Spinal cord (tissue), 9 donors: ENCODE measurements at regions not wholly inside any gene's neighbourhood (a gene's known extent, or its start where the extent isn't known, plus 50 kb on each side); places are given as distances from the start of the nearest gene placed in this dataset.

Source experiments
- DNase-seq, 6 donors: peaks; one replicate each; pipeline versions ENCODE4 v3.0.0 to v3.0.0-alpha.2; 2013 to 2015; ENCODE audit warnings: low spot score in 6 of 6, low read depth in 4 of 6
- H3K27ac ChIP-seq: one replicate; pipeline ENCODE4 v1.5.1; 2013; ENCODE audit warnings: low read depth, low read length, control low read depth
- H3K27me3 ChIP-seq: one replicate; pipeline ENCODE4 v1.6.1; 2013; ENCODE audit warnings: low read length; ENCODE audit not compliant: control insufficient read depth, insufficient read depth
- H3K36me3 ChIP-seq: one replicate; pipeline ENCODE4 v1.6.1; 2013; ENCODE audit warnings: low read length; ENCODE audit not compliant: control insufficient read depth, insufficient read depth
- H3K4me1 ChIP-seq: one replicate; pipeline ENCODE4 v1.6.1; 2013; ENCODE audit warnings: low read length; ENCODE audit not compliant: control insufficient read depth, insufficient read depth
- H3K4me3 ChIP-seq: one replicate; pipeline ENCODE4 v1.5.1; 2013; ENCODE audit warnings: low read depth, low read length, control low read depth
- H3K9me3 ChIP-seq: one replicate; pipeline ENCODE4 v1.6.1; 2013; ENCODE audit warnings: low read length; ENCODE audit not compliant: control insufficient read depth, insufficient read depth
- WGBS: methylation state at CpG from one replicate; pipeline ENCODE4 v1.1.5; 2013; ENCODE audit warnings: missing lambda C conversion rate; ENCODE audit not compliant: insufficient coverage; 5-methylcytosine and 5-hydroxymethylcytosine counted together
- donor health status: healthy.

- H3K4me1 ChIP-seq = no peaks in the 10 kb centered on the region
- H3K36me3 ChIP-seq = no peaks in the 10 kb centered on the region
- no peaks in the 10 kb centered on the region for H3K9me3 ChIP-seq
- H3K27ac ChIP-seq = no peak overlapping the region
- peak overlapping the region; percentile 10 for H3K4me3 ChIP-seq
- 44% methylated on average over 14 of the region's 20 CpGs for WGBS
- peak in 4 of 6 donors; percentile 23 to 93 (median 51) for DNase-seq
- H3K27me3 ChIP-seq = no peaks in the 10 kb centered on the region
Measured at GRCh38 chr18:75809151-75809925, 381.8 kb upstream of the SMIM21 start.

GRCh38 chr18:75805265-75805664 is 377.8 kb upstream of the SMIM21 start:
- no peak for DNase-seq
- 89% methylated on average over 1 of the region's 3 CpGs for WGBS
- H3K9me3 ChIP-seq = no peaks in the 10 kb centered on the region

GRCh38 chr18:75802681-75803080 is 375.2 kb upstream of the SMIM21 start:
- no peak for DNase-seq
- Histone ChIP-seq H3K27ac (no peak overlapping the region), H3K4me1 (no peaks in the 10 kb centered on the region), H3K36me3 (no peaks in the 10 kb centered on the region), H3K4me3 (no peak overlapping the region), H3K9me3 (no peaks in the 10 kb centered on the region), H3K27me3 (no peaks in the 10 kb centered on the region)
- 60% methylated on average over 1 of the region's 5 CpGs for WGBS

More at GRCh38 chr18:75805265-75805664, 377.8 kb upstream of the SMIM21 start:
- Histone ChIP-seq H3K4me3 (no peak overlapping the region), H3K36me3 (no peaks in the 10 kb centered on the region), H3K27ac (no peak overlapping the region), H3K4me1 (no peaks in the 10 kb centered on the region), H3K27me3 (no peaks in the 10 kb centered on the region)

- WGBS = 97% methylated on average over 8 of the region's 12 CpGs
- Histone ChIP-seq H3K36me3 (no peaks in the 10 kb centered on the region), H3K4me3 (no peak overlapping the region), H3K27me3 (no peaks in the 10 kb centered on the region), H3K9me3 (no peaks in the 10 kb centered on the region), H3K4me1 (no peaks in the 10 kb centered on the region), H3K27ac (no peak overlapping the region)
- no peak for DNase-seq
Measured at GRCh38 chr18:75801178-75801577, 373.7 kb upstream of the SMIM21 start.

GRCh38 chr18:75800331-75800648 is 372.8 kb upstream of the SMIM21 start:
- H3K27ac ChIP-seq = no peak overlapping the region
- H3K4me3 ChIP-seq = no peak overlapping the region
- no peaks in the 10 kb centered on the region for H3K36me3 ChIP-seq
- WGBS = 92% methylated on average over 2 of the region's 6 CpGs
- H3K9me3 ChIP-seq = no peaks in the 10 kb centered on the region
- H3K27me3 ChIP-seq = no peaks in the 10 kb centered on the region
- no peak for DNase-seq
- H3K4me1 ChIP-seq = no peaks in the 10 kb centered on the region

GRCh38 chr18:75799449-75800330 is 372.2 kb upstream of the SMIM21 start:
- Histone ChIP-seq H3K9me3 (no peaks in the 10 kb centered on the region), H3K4me1 (no peaks in the 10 kb centered on the region), H3K4me3 (no peak overlapping the region), H3K36me3 (no peaks in the 10 kb centered on the region), H3K27ac (no peak overlapping the region), H3K27me3 (no peaks in the 10 kb centered on the region)
- 79% methylated on average over 6 of the region's 10 CpGs for WGBS
- DNase-seq = no peak

- no peaks in the 10 kb centered on the region for H3K36me3 ChIP-seq
- no peaks in the 10 kb centered on the region for H3K4me1 ChIP-seq
- H3K9me3 ChIP-seq = no peaks in the 10 kb centered on the region
- H3K27me3 ChIP-seq = no peaks in the 10 kb centered on the region
- no peak overlapping the region for H3K4me3 ChIP-seq
- DNase-seq = no peak
- no peak overlapping the region for H3K27ac ChIP-seq
- no CpG with 5 or more reads among the region's 1 CpG for WGBS
Measured at GRCh38 chr18:75797046-75797445, 369.5 kb upstream of the SMIM21 start.

- Histone ChIP-seq H3K4me1 (no peaks in the 10 kb centered on the region), H3K27ac (no peak overlapping the region), H3K9me3 (no peaks in the 10 kb centered on the region), H3K4me3 (no peak overlapping the region), H3K36me3 (no peaks in the 10 kb centered on the region), H3K27me3 (no peaks in the 10 kb centered on the region)
- DNase-seq = no peak
- WGBS = no CpG with 5 or more reads among the region's 2 CpGs
Measured at GRCh38 chr18:75790796-75791195, 363.3 kb upstream of the SMIM21 start.

- WGBS = no CpG with 5 or more reads among the region's 2 CpGs
Measured at GRCh38 chr18:75790111-75790510, 362.6 kb upstream of the SMIM21 start.

GRCh38 chr18:75785834-75786233 is 358.3 kb upstream of the SMIM21 start:
- WGBS = no CpG with 5 or more reads among the region's 3 CpGs
- Histone ChIP-seq H3K36me3 (no peaks in the 10 kb centered on the region), H3K27me3 (no peaks in the 10 kb centered on the region), H3K9me3 (no peaks in the 10 kb centered on the region), H3K4me1 (peaks cover 14% of the 10 kb centered on the region), H3K4me3 (no peak overlapping the region), H3K27ac (no peak overlapping the region)
- no peak for DNase-seq

More at GRCh38 chr18:75790111-75790510, 362.6 kb upstream of the SMIM21 start:
- H3K4me1 ChIP-seq = no peaks in the 10 kb centered on the region
- no peaks in the 10 kb centered on the region for H3K36me3 ChIP-seq
- no peak overlapping the region for H3K27ac ChIP-seq
- H3K27me3 ChIP-seq = no peaks in the 10 kb centered on the region
- DNase-seq = no peak
- H3K9me3 ChIP-seq = no peaks in the 10 kb centered on the region
- no peak overlapping the region for H3K4me3 ChIP-seq
